ENCODE measurements at regions not wholly inside any gene's neighbourhood (a gene's known extent, or its start where the extent isn't known, plus 50 kb on each side); places are given as distances from the start of the nearest gene placed in this dataset.
"Not testable (repeated sequence)": the region's sequence is repeated elsewhere in the genome, so short reads cannot be mapped to it uniquely, and the experiment has no call there.

DNA sequence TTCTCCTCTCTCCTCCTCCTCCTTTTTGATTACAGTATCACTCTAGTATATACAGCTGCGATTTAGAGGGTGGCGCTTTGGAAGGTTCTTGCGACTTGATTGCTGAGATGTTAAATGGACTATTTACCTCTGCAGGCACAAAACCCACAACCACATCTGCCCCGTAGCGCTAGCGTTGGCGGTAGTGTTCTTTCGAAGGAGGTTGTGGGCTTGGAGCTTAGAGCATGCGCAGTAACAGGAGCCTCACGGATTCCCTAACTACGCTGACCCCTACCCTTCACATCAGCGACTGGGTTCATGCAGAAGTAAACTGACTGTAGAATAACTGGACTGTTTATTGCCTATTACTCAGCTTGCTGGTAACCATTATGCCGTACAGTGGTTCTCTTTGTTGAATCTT is 58.0 kb downstream of the CGGBP1 start:
- no peak for DNase-seq (ENCODE audit: low read depth, low spot score)
- H3K27ac ChIP-seq, result no peak overlapping the region

DNA sequence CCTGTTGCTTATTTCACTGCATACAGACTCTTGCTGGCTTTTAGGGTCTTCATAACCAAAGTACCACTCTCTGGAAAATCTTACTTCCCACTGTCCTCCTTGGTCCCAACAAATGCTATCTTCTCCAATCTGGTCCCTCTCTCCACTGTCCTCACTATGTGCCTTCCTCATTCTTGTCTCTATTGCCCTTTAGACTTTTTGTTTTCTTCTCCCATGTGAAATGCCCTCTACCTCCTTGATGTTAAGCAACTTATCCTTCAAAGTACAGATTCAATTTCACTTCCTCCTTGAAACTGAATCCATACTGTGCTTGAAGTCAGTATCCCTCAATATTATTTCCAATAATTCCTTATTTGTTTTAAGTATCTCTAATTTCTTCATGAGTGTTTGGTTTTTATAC is 60.8 kb downstream of the CGGBP1 start:
- no peak overlapping the region for H3K27ac ChIP-seq
- DNase-seq (ENCODE audit: low read depth, low spot score), result no peak

GRCh38 chr3:87997298-87997697 is 61.5 kb downstream of the CGGBP1 start:
- DNase-seq (ENCODE audit: low read depth, low spot score), result no peak
- H3K27ac ChIP-seq, result no peak overlapping the region

- no peak for DNase-seq (ENCODE audit: low read depth, low spot score)
- H3K27ac ChIP-seq, result no peak overlapping the region
These were observed 61.9 kb downstream of the CGGBP1 start for GRCh38 chr3:87996882-87997281.

- no peak for DNase-seq (ENCODE audit: low read depth, low spot score)
- no peak overlapping the region for H3K27ac ChIP-seq
These were observed 65.2 kb downstream of the CGGBP1 start for GRCh38 chr3:87993566-87993965.

DNA sequence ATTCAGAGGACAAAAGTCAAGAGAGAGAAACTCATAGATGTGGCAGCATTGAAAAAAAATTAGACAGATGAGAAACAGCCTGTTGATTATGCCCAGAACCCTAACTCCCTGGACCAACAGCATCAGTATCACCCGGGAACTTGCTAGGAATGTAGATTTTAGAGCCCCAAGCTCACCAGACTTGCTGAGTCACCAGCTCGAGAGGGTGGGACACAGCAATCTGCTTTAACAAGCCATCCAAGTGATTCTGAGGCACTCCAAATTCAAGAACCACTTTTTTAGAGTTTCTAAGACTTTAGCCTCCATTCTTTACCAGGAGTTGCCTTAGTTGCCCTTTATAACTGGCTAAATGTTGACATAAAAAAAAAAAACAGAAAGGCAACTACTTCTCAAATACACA is 70.9 kb downstream of the CGGBP1 start:
- H3K27ac ChIP-seq, result no peak overlapping the region
- DNase-seq (ENCODE audit: low read depth, low spot score), result no peak

GRCh38 chr3:87982421-87982820 is 76.4 kb downstream of the CGGBP1 start:
- no peak overlapping the region for H3K27ac ChIP-seq
- no peak for DNase-seq (ENCODE audit: low read depth, low spot score)

DNA sequence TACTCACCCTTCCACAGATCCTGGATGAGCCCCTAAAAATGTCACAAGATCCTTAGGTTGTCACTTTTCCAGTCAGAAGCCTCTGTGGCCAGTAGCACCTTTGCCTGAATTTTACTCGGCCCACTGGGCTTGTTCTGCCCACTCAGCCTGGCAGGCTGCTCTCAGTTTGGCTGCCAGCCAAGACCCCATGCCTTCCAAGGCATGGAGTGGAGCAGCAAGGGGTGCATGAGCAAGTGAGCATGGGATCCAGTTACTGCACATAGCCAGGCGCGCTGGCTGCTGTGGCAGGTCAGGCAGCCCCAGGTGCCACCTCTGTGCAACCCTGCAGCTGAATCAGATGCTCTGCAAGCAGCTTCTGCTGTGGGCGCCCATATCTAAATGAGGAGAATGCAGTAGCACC is 79.3 kb downstream of the CGGBP1 start:
- no peak overlapping the region for H3K27ac ChIP-seq
- no peak for DNase-seq (ENCODE audit: low read depth, low spot score)

- no peak for DNase-seq (ENCODE audit: low read depth, low spot score)
- no peak overlapping the region for H3K27ac ChIP-seq
These were observed 81.0 kb downstream of the CGGBP1 start for GRCh38 chr3:87977765-87978164.

DNA sequence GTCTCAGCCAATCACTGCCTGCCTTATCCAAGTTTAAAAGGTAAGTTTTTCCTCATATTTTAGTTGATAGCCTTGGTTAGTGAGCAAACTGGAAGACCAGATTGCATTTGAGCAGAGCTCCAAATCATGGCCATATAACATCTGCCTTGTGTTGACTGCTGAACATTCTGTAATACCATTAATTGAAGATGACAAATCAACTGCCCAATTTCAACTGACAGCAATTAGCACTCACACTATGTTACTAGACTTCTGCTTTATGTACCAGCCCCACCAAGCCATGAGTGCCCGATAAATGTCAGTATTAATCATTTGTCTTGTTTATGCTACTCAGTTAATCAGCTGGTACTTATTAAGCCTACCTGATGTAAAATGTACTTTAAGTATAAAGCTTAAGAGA is 83.1 kb downstream of the CGGBP1 start:
- no peak for DNase-seq (ENCODE audit: low read depth, low spot score)
- H3K27ac ChIP-seq, result no peak overlapping the region

DNA sequence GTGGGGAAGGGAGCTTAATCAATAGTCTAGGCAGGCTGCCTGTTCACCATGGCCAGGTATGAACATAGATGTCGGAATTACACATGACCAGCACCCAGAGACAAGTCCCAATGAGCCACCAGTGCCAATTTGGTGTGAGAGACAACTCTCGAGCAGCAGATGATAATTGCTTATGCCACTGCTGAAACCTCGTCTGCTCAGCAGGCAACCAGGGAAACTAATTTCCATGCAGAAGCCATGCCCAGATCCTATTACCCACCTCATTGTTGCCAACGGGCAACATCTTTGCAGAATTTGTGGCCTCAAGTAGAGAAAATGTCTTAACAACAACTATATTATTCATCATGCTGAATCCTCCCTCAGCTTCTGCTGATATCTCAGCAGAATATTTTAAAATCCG is 84.9 kb downstream of the CGGBP1 start:
- H3K27ac ChIP-seq, result no peak overlapping the region
- no peak for DNase-seq (ENCODE audit: low read depth, low spot score)

DNA sequence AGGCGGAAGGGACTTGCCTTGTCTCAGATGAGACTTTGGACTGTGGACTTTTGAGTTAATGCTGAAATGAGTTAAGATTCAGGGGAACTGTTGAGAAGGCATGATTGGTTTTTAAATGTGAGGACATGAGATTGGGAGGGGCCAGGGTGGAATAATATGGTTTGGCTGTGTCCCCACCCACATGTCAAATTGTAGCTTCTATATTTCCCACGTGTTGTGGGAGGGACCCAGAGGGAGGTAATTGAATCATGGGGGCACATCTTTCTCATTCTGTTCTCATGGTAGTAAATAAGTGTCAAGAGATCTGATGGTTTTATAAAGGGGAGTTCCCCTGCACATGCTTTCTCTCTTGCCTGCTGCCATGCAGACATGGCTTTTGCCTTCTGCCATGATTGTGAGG is 89.2 kb downstream of the CGGBP1 start:
- no peak overlapping the region for H3K27ac ChIP-seq
- no peak for DNase-seq (ENCODE audit: low read depth, low spot score)

DNA sequence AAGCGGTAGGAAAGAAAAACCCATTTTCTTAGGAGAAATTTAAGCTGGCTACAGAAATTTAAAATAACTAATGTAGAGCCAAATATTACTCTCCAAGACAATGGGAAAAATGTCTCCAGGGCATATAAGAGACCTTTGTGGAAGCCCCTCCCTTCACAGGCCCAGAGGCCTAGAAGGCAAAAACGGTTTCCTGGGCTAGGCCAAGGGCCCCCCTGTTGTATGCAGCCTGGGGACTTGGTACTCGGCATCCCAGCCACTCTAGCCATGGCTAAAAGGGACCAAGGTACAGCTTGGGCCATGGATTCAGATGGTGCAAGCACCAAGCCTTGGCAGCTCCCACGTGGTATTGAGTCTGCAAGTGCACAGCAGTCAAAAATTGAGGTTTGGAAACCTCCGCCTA is 90.1 kb downstream of the CGGBP1 start:
- no peak overlapping the region for H3K27ac ChIP-seq
- no peak for DNase-seq (ENCODE audit: low read depth, low spot score)

DNA sequence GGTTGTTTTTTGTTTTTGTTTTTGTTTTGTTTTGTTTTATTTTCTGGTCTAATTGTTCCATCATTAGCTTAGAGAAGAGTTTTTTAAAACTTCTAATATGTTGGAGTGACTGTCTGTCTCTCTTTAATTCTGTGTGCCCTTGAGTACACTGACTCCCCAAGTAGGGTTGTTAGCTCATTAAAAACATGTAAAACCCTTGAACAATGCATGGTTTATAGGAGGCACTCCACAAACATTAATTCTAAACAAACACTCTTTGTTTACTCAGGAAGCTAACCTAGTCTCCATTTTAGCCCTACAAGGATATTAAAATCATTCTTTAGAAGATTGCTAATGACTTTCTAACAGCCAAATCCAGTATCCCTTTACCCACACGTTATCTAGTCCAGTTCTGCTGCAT is 100.5 kb downstream of the CGGBP1 start:
- no peak for DNase-seq (ENCODE audit: low read depth, low spot score)
- no peak overlapping the region for H3K27ac ChIP-seq

GRCh38 chr3:87957575-87957974 is 101.2 kb downstream of the CGGBP1 start:
- no peak overlapping the region for H3K27ac ChIP-seq
- no peak for DNase-seq (ENCODE audit: low read depth, low spot score)

GRCh38 chr3:87949879-87950208 is 109.0 kb downstream of the CGGBP1 start:
- no peak for DNase-seq (ENCODE audit: low read depth, low spot score)
- H3K27ac ChIP-seq, result no peak overlapping the region

DNA sequence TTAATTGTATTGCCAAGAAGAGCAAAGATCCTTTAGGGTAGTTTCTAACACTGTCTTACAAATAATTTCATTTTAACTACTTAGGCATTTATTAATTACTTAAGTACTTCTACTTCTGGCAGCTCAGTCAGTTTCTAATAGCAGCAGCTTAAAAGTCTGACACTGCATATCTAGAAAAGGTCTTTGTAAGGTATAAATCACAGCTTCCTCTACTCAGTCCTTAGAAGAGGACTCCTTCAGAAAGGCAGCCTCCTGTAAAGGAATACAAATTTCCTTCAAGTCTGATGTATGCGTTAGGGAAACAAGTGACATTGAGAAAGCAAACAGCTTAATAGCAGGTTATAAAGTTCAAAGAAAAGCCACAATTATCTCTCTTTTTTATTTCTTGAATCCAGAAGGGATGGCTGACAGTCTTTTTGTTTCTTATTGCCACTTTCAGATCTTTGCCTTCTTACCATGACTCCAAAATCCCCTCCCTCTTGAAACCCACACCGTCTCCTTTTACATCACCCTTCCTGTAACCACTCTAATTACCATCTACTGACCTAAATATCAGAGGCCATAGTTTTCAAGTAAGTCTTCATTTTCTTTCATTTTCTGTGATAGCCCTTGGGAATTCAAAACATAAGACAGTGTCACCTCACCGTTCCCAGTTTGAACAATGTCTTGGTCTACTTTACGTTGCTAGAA is 109.5 kb downstream of the CGGBP1 start:
- no peak for DNase-seq (ENCODE audit: low read depth, low spot score)
- no peak overlapping the region for H3K27ac ChIP-seq

DNA sequence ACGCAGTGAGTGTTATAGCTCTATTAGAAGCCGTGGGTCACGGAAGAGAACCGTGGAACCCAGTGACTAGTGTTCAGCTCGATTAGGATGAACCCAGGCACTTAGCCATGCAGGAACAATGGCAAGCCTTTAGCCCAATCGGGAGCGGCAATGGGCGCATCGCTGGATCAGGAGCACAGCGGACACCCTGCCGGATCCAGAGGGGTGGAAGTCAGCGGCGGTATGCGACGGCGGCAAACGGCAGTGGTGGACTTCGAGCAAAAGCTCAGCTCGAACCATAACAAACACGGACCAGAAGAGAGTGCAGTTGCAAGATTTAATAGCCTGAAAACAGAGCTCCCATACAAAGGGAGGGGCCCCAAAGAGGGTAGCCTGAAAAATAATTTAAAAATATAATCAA is 112.8 kb downstream of the CGGBP1 start:
- not testable (repeated sequence) for H3K27ac ChIP-seq; DNase-seq (ENCODE audit: low read depth, low spot score)

DNA sequence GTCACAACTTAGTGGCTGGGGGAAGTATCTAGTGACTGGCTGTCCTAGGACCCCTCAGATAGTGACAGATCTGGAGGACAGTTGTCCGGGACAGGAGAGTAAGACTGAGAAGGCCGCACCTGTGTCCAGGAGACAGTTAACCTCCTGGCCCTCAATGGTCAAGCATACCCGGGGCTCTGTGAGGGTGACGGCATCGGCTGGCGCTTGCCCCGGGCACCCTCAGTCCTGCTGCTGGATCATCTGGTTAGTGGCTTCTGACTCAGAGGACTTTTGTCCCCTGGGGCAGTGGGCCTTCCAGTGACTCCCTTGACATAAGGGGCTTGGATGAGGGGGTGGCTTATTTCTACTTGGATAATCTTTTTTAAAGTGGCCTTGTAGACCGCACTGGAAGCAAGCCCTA is 116.5 kb downstream of the CGGBP1 start:
- H3K27ac ChIP-seq; DNase-seq (ENCODE audit: low read depth, low spot score): not testable (repeated sequence)

- no peak overlapping the region for H3K27ac ChIP-seq
- no peak for DNase-seq (ENCODE audit: low read depth, low spot score)
These were observed 134.3 kb downstream of the CGGBP1 start for GRCh38 chr3:87924485-87924884.

- no peak for DNase-seq (ENCODE audit: low read depth, low spot score)
- no peak overlapping the region for H3K27ac ChIP-seq
These were observed 138.3 kb downstream of the CGGBP1 start for GRCh38 chr3:87920549-87920948.

DNA sequence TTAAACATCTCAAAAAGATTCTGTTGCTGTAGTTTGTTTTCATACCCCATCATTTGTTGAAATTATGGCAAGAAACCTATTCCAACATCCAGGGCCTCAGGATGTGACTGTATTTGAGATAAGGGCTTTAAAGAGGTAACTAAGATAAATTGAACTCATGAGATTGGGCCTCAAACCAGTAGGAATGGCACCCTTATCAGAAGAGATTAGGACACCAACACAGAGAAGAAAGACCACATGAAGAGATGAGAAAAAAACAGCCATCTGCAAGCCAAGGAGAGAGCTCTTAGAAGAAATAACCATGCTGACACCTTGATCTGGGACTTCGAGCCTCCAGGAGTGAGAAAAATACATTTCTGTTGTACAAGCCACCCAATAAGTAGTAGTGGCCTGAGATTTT is 157.7 kb downstream of the CGGBP1 start:
- no peak for DNase-seq (ENCODE audit: low read depth, low spot score)
- no peak overlapping the region for H3K27ac ChIP-seq

DNA sequence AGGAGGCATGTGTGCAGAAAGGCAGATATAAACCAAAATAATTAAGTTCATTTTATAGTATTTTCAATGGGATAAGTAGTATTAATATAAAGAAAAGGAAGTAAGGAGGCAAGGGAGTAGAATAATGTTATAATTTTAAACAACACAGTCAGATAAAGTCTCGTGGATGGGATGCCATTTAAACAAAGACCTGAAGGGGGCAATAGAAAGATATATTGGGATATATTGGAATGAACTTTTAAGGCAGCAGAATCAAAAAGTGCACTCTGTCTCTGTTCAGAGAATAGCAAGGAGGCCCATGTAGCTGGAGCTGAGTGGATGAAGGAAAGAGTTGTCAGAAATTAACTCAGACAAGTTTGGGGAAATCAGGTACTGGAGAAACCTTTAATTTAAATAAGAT is 158.7 kb downstream of the CGGBP1 start:
- no peak overlapping the region for H3K27ac ChIP-seq
- no peak for DNase-seq (ENCODE audit: low read depth, low spot score)

Data from epithelial cell of prostate (primary cell).